Mammary epithelial cell (primary cell): ENCODE measurements at regions not wholly inside any gene's neighbourhood (a gene's known extent, or its start where the extent isn't known, plus 50 kb on each side); places are given as distances from the start of the nearest gene placed in this dataset.

Experiments used
- EZH2 ChIP-seq: IDR thresholded peaks from 2 replicates; pipeline ENCODE4 v1.6.1; 2012; ENCODE audit warnings: low read length, inconsistent platforms, borderline replicate concordance
- TF ChIP-seq, protein P1 (sequence below), 2 donors: IDR thresholded peaks in 1 of 2; conservative IDR thresholded peaks in 1 of 2; 2 replicates each; pipeline ENCODE4 v1.5.1; 2011 to 2012; ENCODE audit warnings: inconsistent platforms in 2 of 2, low read length in 2 of 2, mild to moderate bottlenecking in 2 of 2, control low read depth in 1 of 2, low read depth in 1 of 2; ENCODE audit not compliant: insufficient read depth in 1 of 2; ENCODE audit errors: extremely low read depth in 1 of 2

DNA sequence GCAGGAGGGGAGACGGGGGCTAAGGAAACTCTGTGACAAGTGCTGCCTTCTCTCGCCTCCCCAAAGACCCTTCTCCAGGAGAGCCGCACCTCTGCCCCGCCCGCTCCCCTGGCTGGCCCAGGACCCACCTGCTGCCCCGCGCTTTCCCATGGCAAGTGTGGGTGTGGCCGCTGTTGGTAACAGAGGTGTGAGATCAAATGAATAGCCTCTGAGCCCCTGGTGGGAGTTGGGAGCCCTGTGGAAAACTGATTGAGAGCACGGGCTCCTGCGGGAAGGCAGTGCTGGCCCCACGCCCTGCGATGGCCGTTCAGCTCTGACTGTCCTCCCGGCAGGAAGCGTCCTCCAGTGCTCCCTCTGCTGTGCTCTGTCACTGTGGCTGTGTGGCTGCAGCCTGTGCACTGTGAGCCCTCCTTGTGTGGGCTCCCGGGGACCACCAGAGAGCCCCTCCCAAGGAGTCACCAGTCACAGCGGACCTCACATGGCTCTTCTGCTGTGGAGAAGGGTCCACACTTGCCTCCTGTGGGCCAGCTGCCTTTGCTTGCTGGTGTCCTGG, 1275.9 kb downstream of the BRD1 start:
- TF ChIP-seq, protein P1, sequence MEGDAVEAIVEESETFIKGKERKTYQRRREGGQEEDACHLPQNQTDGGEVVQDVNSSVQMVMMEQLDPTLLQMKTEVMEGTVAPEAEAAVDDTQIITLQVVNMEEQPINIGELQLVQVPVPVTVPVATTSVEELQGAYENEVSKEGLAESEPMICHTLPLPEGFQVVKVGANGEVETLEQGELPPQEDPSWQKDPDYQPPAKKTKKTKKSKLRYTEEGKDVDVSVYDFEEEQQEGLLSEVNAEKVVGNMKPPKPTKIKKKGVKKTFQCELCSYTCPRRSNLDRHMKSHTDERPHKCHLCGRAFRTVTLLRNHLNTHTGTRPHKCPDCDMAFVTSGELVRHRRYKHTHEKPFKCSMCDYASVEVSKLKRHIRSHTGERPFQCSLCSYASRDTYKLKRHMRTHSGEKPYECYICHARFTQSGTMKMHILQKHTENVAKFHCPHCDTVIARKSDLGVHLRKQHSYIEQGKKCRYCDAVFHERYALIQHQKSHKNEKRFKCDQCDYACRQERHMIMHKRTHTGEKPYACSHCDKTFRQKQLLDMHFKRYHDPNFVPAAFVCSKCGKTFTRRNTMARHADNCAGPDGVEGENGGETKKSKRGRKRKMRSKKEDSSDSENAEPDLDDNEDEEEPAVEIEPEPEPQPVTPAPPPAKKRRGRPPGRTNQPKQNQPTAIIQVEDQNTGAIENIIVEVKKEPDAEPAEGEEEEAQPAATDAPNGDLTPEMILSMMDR (conservative IDR thresholded peaks at IDR 0.05 in 1 of 2, IDR thresholded peaks at IDR 0.05 in 1 of 2; ENCODE audit: extremely low read depth in 1 of 2, insufficient read depth in 1 of 2, low read depth in 1 of 2, low read length in 2 of 2), result no peak
- TF ChIP-seq EZH2, result no peak
